ENCODE measurements at regions not wholly inside any gene's neighbourhood (a gene's known extent, or its start where the extent isn't known, plus 50 kb on each side); places are given as distances from the start of the nearest gene placed in this dataset.

DNA sequence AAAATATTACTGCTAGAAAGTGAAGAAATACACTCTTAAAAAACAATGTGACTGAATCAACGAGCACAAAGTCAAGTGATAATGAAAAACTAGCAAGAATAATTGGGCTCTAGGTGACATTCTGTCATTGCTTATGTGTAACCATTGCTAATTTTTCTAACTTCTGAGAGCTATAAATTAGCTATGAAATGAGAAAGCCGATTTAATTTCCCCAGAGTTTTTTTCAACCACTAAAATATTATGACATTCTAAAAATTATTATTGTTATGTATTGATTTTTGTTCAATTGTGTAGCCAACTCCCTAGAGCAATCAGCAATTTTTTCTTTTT lies 458.6 kb upstream of the ATXN8OS start:
- H4K20me1 ChIP-seq (ENCODE audit: control insufficient read depth, insufficient read depth), result no peaks in the 10 kb centered on the region

More for the DNA sequence above, 458.6 kb upstream of the ATXN8OS start:
- Histone ChIP-seq H3K4me2 (ENCODE audit: control insufficient read depth, insufficient read depth) (no peak overlapping the region), H3K4me1 (ENCODE audit: control insufficient read depth, insufficient read depth, low read length) (no peaks in the 10 kb centered on the region), H3K36me3 (ENCODE audit: control insufficient read depth in 2 of 2, insufficient read depth in 2 of 2, low read length in 1 of 2) (no peaks in the 10 kb centered on the region), H3K27me3 (replicated peaks in 1 of 2; ENCODE audit: control insufficient read depth in 2 of 2, insufficient read depth in 2 of 2, low read length in 1 of 2) (no peaks in the 10 kb centered on the region), H3K79me2 (ENCODE audit: control insufficient read depth, insufficient read depth, low read length) (no peaks in the 10 kb centered on the region), H3K9ac (ENCODE audit: control insufficient read depth, insufficient read depth, low read length) (no peak overlapping the region), H3K4me3 (no peak overlapping the region), H3K27ac (ENCODE audit: control insufficient read depth, insufficient read depth) (no peak overlapping the region), H2AFZ (ENCODE audit: control insufficient read depth, low read depth, low read length) (no peak overlapping the region), H3K9me3 (replicated peaks; ENCODE audit: control insufficient read depth, insufficient read depth, low read length) (no peaks in the 10 kb centered on the region; the same call in 2 of the 3 replicates)
- FAIRE-seq, result no peak
- DNase-seq (ENCODE audit: low read depth, low spot score), result no peak
- ChIA-PET CTCF (interaction anchor here (1.2 kb wide), 2 partner anchors 9 to 18 kb away, joined by 3 to 4 read pairs; no protein-coding TSS in a partner anchor), RAD21 (ENCODE audit: unreplicated experiment) (no interaction called here), SMC1A (ENCODE audit: uncharacterized antibody, unreplicated experiment) (interaction anchor here (0.9 kb wide), 1 partner anchor 26 kb away, joined by 3 read pairs; no protein-coding TSS in a partner anchor), POLR2A (interaction anchor here (1.3 kb wide), 1 partner anchor 35 kb away, joined by 3 read pairs; no protein-coding TSS in a partner anchor)
- no peak for TF ChIP-seq TCF7 (IDR thresholded peaks at IDR 0.05; ENCODE audit: borderline replicate concordance)
- no peak for TF ChIP-seq SP1 (IDR thresholded peaks at IDR 0.05; ENCODE audit: low read depth, low read length)
- TF ChIP-seq, protein P1, sequence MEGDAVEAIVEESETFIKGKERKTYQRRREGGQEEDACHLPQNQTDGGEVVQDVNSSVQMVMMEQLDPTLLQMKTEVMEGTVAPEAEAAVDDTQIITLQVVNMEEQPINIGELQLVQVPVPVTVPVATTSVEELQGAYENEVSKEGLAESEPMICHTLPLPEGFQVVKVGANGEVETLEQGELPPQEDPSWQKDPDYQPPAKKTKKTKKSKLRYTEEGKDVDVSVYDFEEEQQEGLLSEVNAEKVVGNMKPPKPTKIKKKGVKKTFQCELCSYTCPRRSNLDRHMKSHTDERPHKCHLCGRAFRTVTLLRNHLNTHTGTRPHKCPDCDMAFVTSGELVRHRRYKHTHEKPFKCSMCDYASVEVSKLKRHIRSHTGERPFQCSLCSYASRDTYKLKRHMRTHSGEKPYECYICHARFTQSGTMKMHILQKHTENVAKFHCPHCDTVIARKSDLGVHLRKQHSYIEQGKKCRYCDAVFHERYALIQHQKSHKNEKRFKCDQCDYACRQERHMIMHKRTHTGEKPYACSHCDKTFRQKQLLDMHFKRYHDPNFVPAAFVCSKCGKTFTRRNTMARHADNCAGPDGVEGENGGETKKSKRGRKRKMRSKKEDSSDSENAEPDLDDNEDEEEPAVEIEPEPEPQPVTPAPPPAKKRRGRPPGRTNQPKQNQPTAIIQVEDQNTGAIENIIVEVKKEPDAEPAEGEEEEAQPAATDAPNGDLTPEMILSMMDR (IDR thresholded peaks at IDR 0.05 in 2 of 3, conservative IDR thresholded peaks at IDR 0.05 in 1 of 3; ENCODE audit: control insufficient read depth in 2 of 3, extremely low read depth in 1 of 3, insufficient read depth in 1 of 3, low read depth in 3 of 3, low read length in 3 of 3), result no peak
- no peak for TF ChIP-seq FOS (IDR thresholded peaks at IDR 0.05; ENCODE audit: borderline replicate concordance, extremely low read depth, insufficient read length)
- TF ChIP-seq GABPA (IDR thresholded peaks at IDR 0.05; ENCODE audit: low read depth), result no peak
- no peak for TF ChIP-seq RB1 (IDR thresholded peaks at IDR 0.05; ENCODE audit: borderline replicate concordance)
- in situ Hi-C loops (cut with MboI) (no loop called here), intact Hi-C loops (cut with micrococcal nuclease; ENCODE audit: unreplicated experiment) (no loop called here)
- ATAC-seq, result no peak
- 25% methylated on average over 2 of the region's 2 CpGs for WGBS (ENCODE audit: insufficient coverage, insufficient replicate concordance, low lambda C conversion rate, missing lambda C conversion rate)
- BruUV-seq (replicated peaks), result no TSS peak
